HAP-1 (cell line): ENCODE measurements at regions not wholly inside any gene's neighbourhood (a gene's known extent, or its start where the extent isn't known, plus 50 kb on each side); places are given as distances from the start of the nearest gene placed in this dataset.

Experiments used
- DNase-seq, 2 experiments: peaks; one replicate each; pipeline ENCODE4 v3.0.0-alpha.2; 2016 to 2020; ENCODE audit warnings: low spot score in 2 of 2
- H3K27me3 ChIP-seq: fragments of 250-450 bp; sonication (Bioruptor Pico); 2 replicates; pipeline ENCODE4 v1.5.1; 2020; ENCODE audit warnings: low read depth, mild to moderate bottlenecking, moderate library complexity
- H3K36me3 ChIP-seq: fragments of 250-450 bp; sonication (Bioruptor Pico); replicated peaks from 2 replicates; pipeline ENCODE4 v1.5.1; 2020; ENCODE audit warnings: mild to moderate bottlenecking
- H3K4me1 ChIP-seq: fragments of 250-450 bp; sonication (Bioruptor Pico); 2 replicates; pipeline ENCODE4 v1.5.1; 2020; ENCODE audit warnings: mild to moderate bottlenecking
- H3K4me3 ChIP-seq: fragments of 250-450 bp; sonication (Bioruptor Pico); 2 replicates; pipeline ENCODE4 v1.5.1; 2020; ENCODE audit warnings: mild to moderate bottlenecking, moderate library complexity
- H3K9me3 ChIP-seq: fragments of 250-450 bp; sonication (Bioruptor Pico); 2 replicates; pipeline ENCODE4 v1.5.1; 2020; ENCODE audit warnings: mild to moderate bottlenecking, moderate library complexity
- in situ Hi-C: fragments of 300-500 bp; cut with MboI; formaldehyde crosslinking; loops from 3 replicates; pipeline ENCODE4 v1.14.3; 2020; ENCODE audit warnings: low sequenced_read_pairs, inconsistent platforms, mixed read lengths

- Histone ChIP-seq H3K4me3 (no peak overlapping the region), H3K9me3 (no peaks in the 10 kb centered on the region), H3K36me3 (no peaks in the 10 kb centered on the region), H3K4me1 (no peaks in the 10 kb centered on the region), H3K27me3 (no peaks in the 10 kb centered on the region)
- no peak for DNase-seq
- in situ Hi-C loops: no loop called here
These were observed 71.5 kb upstream of the HDAC4 start for GRCh38 chr2:239472235-239472775.

DNA sequence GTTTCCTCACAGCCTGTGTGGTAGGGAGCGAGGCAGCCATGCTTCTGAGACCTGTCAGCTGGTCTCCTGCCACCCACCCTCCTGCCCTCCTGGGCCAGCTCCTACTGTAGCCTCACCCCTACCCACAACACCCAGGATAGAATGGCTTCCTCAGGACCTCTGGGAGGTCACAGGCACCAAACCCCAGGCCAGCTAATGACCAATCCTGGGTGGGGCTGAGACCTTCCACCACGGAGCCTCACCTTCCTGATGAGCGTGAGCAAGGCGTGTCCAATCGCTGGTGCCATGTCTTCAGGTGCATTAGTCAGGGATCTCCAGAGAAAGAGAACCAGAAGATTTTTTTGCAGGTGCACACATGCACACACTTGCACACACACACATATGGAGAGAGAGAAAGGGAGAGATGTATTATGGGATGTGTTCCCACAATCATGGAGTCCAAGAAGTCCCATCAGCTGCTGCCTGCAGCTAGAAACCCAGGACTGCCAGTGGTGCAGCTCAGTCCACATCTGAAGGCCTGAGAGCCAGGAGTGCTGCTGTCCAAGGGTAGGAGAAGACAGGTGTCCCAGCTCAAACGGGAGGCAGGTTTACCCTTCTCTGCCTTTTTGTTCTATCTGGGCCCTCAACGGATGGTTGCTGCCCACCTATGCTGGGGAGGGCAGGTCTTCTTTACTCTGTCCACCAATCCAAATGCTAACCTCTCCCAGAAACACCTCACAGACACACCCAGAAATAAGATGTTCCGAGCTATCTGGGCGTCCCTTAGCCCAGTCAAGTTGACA lies 70.4 kb upstream of the HDAC4 start:
- Histone ChIP-seq H3K4me1 (no peaks in the 10 kb centered on the region), H3K27me3 (no peaks in the 10 kb centered on the region), H3K9me3 (no peaks in the 10 kb centered on the region), H3K4me3 (no peak overlapping the region), H3K36me3 (no peaks in the 10 kb centered on the region)
- in situ Hi-C loops: no loop called here
- DNase-seq: no peak

GRCh38 chr2:239470151-239470900 lies 69.5 kb upstream of the HDAC4 start:
- no peaks in the 10 kb centered on the region for H3K36me3 ChIP-seq
- in situ Hi-C loops: no loop called here
- no peak for DNase-seq
- H3K27me3 ChIP-seq: no peaks in the 10 kb centered on the region
- H3K9me3 ChIP-seq: no peaks in the 10 kb centered on the region
- H3K4me1 ChIP-seq: no peaks in the 10 kb centered on the region
- H3K4me3 ChIP-seq: no peak overlapping the region

- H3K4me3 ChIP-seq: no peak overlapping the region
- no peaks in the 10 kb centered on the region for H3K9me3 ChIP-seq
- H3K36me3 ChIP-seq: no peaks in the 10 kb centered on the region
- no peaks in the 10 kb centered on the region for H3K4me1 ChIP-seq
- no peaks in the 10 kb centered on the region for H3K27me3 ChIP-seq
- in situ Hi-C loops: no loop called here
- DNase-seq: no peak
These were observed 68.5 kb upstream of the HDAC4 start for GRCh38 chr2:239469106-239469960.

- Histone ChIP-seq H3K27me3 (no peaks in the 10 kb centered on the region), H3K36me3 (no peaks in the 10 kb centered on the region), H3K4me3 (no peak overlapping the region), H3K9me3 (no peaks in the 10 kb centered on the region), H3K4me1 (no peaks in the 10 kb centered on the region)
- DNase-seq: no peak
- in situ Hi-C loops: no loop called here
These were observed 67.8 kb upstream of the HDAC4 start for GRCh38 chr2:239468491-239469105.

DNA sequence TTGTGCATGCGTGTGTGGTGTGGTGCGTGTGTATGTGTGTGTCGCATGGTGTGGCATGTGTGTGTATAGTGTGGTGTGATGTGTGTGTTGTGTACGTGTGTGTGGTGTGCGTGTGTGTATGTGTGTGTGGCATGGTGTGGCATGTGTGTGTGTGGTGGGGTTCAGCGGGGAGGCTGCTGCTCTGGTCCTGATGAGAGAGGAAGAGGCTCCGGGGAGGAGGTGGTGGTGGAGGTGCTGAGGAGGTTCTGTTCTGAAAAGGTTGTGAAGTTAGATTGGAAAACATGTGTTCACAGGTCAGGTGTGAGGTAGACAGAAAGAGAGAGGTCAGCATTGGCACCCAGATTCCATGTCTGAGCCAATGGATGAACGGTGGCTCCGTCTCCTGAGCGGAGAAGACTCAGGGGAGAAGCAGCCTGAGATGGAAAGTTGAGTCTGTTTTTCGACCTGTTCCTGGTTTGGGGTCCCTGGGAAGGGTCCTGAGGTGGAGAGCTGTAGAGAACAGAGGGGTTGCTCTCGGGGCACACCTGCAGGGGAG lies 67.2 kb upstream of the HDAC4 start:
- Histone ChIP-seq H3K4me1 (no peaks in the 10 kb centered on the region), H3K27me3 (no peaks in the 10 kb centered on the region), H3K4me3 (no peak overlapping the region), H3K9me3 (no peaks in the 10 kb centered on the region), H3K36me3 (no peaks in the 10 kb centered on the region)
- no peak for DNase-seq
- in situ Hi-C loops: no loop called here

- no peaks in the 10 kb centered on the region for H3K36me3 ChIP-seq
- H3K4me1 ChIP-seq: no peaks in the 10 kb centered on the region
- no peak overlapping the region for H3K4me3 ChIP-seq
- no peaks in the 10 kb centered on the region for H3K9me3 ChIP-seq
- in situ Hi-C loops: no loop called here
- DNase-seq: no peak
- H3K27me3 ChIP-seq: no peaks in the 10 kb centered on the region
These were observed 66.6 kb upstream of the HDAC4 start for GRCh38 chr2:239467281-239467955.

DNA sequence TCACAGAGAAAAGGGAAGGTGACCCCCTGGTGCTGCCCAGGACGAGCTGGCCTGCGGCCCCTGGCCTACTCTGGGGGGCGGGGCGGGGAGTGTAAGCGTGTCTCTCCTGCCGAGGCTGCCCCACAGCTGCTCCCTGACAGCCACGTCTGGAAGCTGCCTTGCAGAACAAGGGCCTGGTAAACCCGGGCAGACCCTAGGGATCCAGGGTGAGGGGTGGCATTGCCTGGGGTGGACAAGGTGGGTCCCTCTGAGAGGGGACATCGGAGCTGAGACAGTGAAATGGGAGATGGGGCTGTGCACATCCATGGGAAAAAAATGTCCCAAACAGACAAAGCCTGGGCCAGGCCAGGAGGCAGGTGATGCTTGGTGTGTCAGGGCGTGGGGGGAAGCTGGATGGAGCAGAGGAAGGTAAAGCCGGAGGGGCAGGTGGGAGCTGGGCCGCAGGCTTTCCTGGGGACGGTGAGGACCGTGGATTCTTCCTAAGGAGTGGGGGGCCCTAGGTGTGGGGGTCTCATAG lies 66.0 kb upstream of the HDAC4 start:
- Histone ChIP-seq H3K36me3 (no peaks in the 10 kb centered on the region), H3K4me3 (no peak overlapping the region), H3K9me3 (no peaks in the 10 kb centered on the region), H3K4me1 (no peaks in the 10 kb centered on the region), H3K27me3 (no peaks in the 10 kb centered on the region)
- DNase-seq: no peak
- in situ Hi-C loops: no loop called here

GRCh38 chr2:239466061-239466754 lies 65.4 kb upstream of the HDAC4 start:
- Histone ChIP-seq H3K4me1 (no peaks in the 10 kb centered on the region), H3K27me3 (no peaks in the 10 kb centered on the region), H3K4me3 (no peak overlapping the region), H3K9me3 (no peaks in the 10 kb centered on the region), H3K36me3 (no peaks in the 10 kb centered on the region)
- in situ Hi-C loops: no loop called here
- DNase-seq: no peak

- Histone ChIP-seq H3K9me3 (no peaks in the 10 kb centered on the region), H3K36me3 (no peaks in the 10 kb centered on the region), H3K4me3 (no peak overlapping the region), H3K4me1 (no peaks in the 10 kb centered on the region), H3K27me3 (no peaks in the 10 kb centered on the region)
- in situ Hi-C loops: no loop called here
- no peak for DNase-seq
These were observed 64.5 kb upstream of the HDAC4 start for GRCh38 chr2:239465017-239466001.

- in situ Hi-C loops: no loop called here
- Histone ChIP-seq H3K4me3 (no peak overlapping the region), H3K27me3 (no peaks in the 10 kb centered on the region), H3K9me3 (no peaks in the 10 kb centered on the region), H3K36me3 (no peaks in the 10 kb centered on the region), H3K4me1 (no peaks in the 10 kb centered on the region)
- no peak for DNase-seq
These were observed 63.6 kb upstream of the HDAC4 start for GRCh38 chr2:239464166-239465016.
